ENCODE measurements at regions not wholly inside any gene's neighbourhood (a gene's known extent, or its start where the extent isn't known, plus 50 kb on each side); places are given as distances from the start of the nearest gene placed in this dataset.
A peak's percentile ranks its signal among the peaks of the same experiment; 100 is the strongest.
"Not testable (repeated sequence)": the region's sequence is repeated elsewhere in the genome, so short reads cannot be mapped to it uniquely, and the experiment has no call there.

DNA sequence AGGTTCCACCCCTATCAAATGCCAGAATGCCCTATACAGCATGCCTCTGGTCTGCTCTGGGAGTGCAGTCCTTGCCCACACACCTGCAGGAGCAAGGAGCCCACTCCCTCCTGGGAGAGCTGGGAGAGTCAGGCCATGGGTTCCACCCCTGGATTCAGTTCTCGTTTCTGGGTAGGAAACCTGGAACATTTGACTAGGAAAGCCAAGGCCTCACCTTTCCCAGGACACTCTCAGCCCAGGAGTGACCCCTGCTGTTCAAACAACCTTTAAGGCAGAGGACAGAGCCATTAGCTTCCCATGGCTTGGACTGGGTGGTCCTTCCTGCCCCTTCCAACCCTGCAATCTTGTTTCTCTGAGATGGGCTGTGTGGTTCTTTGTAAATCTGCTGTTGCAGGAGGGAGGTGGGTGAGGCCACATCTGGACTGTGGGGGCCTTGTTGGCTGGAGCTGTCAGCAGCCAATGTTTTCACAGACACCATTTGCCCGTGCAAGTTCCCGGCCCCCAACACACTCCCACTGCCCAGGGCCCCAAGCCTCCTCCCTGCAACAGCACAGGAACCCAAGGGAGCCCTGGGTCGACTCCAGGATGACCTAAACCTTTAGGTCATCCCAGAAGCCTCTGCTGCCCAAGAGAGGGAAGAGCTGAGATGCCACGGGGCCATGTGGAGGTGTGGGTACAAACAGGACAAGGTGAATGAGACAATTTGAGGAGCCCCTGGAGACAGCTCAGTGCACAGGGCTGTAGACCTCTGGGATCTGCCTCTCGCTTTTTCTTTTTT lies 104.4 kb downstream of the PJA1 start:
- peak in 2 of 3 donors; percentile 24 to 25 for DNase-seq

GRCh38 chrX:69055193-69055592 lies 110.1 kb downstream of the PJA1 start:
- DNase-seq = no peak

DNA sequence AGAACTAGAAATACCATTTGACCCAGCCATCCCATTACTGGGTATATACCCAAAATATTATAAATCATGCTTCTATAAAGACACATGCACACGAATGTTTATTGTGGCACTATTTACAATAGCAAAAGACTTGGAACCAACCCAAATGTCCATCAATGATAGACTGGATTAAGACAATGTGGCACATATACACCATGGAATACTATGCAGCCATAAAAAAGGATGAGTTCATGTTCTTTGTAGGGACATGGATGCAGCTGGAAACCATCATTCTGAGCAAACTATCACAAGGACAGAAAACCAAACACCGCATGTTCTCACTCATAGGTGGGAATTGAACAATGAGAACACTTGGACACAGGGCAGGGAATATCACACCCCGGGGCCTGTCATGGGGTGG lies 110.8 kb downstream of the PJA1 start:
- not testable (repeated sequence) for DNase-seq

DNA sequence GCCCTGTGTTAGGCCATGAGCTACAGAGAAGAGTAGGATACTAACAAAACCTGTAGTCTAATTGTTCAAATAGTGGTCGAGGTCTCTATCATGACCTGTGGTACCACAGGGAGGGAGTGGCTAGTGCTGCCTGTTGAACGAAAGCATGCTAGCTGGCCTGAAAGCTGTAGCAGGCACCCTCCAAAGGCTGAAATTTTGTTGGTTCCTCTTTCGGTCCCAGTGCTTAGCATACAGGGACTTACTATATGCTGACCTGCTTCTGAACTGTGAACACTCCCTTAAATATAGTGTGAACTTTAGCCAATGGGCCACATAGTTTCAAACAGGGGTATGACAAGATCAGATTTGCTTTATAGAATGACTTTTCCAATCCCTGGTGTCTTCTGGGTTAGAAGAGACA lies 113.4 kb downstream of the PJA1 start:
- no peak for DNase-seq

- no peak for DNase-seq
Measured at GRCh38 chrX:69050051-69050765, 115.0 kb downstream of the PJA1 start.

GRCh38 chrX:69046996-69047490 lies 118.2 kb downstream of the PJA1 start:
- DNase-seq = no peak

DNA sequence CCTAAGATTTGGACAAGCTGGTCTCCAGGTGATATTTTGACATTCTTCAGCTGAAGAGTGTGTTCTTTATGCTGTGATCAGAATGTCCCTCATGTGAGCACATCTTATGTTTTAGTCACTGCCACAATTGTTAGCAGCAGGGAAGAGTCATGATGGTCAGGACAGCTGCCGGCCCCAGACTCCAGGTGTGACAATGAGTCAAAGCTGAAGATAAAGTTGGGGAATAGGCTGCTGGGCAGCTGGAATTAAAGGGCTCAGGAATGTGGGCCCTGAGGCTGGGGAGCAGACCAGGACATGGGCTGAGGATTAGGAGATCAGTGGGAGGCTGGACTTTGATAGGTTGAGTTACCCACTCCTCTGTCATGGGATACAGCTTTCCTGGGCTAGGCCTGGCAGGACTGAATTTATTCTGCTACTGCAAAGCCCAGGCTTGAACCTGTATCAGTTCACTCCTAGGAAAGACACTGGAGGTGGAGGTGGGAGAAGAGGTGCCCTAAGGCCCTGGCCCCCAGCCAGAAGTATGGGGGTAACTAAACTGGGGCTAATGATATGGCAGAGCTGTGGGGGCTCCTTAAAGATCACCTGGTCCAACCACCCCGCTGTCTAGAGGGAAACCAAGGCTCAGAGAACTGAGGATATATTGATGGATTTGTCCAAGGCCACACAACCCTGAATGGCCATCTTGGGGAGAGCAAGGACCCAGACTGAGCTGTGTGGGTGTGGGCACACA lies 119.5 kb downstream of the PJA1 start:
- DNase-seq = no peak

DNA sequence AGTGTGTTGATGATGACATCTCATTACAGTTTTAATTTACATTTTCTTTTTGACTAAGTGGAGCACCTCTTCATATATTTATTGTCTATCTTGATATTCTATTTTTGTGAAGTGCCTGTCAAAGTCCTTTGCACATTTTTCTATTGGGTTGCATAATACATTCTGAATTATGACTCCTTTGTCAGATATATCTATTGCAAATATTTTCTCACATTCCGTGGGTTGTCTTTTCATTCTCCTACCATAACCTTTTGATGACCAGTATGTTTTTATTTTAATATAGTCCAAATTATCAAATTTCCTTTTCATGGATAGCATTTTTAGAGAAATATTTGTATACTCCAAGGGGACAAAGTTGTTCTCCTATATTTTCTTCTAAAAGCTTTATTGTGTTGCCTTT lies 126.4 kb downstream of the PJA1 start:
- DNase-seq = no peak

- no peak for DNase-seq
Measured at GRCh38 chrX:69038188-69038587, 127.1 kb downstream of the PJA1 start.

- no peak for DNase-seq
Measured at GRCh38 chrX:69037786-69038185, 127.5 kb downstream of the PJA1 start.

DNA sequence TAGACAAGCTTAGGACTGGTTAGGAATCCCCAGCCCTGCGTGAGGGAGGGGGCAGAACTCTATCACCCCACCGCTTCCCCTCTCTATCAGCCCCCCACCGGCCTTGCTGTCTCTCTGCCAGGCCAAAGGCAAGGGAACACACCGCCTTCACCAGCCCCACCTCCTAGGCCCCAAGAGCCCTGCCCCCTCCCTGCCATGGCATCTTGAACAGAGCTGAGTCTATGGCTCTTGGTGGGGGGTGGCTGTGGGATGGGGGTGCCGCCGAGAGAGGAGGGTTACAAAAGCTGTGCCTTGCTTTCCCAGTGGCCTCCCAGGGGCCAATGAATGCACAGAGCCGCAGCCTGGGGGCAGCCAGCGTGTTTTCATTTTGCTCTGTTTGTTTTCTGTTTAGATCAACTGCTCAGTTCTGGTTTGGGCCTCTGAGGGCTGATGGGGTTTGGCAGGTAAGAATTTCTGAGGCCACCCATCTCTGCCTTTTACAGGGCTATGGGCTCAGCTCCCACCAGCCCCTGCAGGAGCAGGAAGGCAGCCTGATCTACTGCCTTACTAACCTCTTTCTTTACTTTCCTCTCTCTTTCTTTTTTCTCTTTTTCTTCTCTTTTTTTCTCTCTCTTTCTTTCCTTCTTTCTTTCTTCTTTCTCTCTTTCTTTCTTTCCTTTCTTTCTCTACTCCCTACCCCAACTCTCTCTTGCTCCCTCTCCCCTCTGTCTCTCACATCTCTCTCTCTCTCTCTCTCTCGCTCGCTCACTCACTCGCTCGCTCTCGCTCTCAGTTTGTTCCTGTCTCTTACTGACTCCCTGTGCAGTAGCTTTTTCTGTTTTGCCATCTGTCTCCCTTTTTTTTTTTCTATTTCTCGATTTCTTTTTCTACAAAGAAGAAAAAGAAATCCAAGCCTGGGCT lies 128.3 kb downstream of the PJA1 start:
- DNase-seq = no peak

DNA sequence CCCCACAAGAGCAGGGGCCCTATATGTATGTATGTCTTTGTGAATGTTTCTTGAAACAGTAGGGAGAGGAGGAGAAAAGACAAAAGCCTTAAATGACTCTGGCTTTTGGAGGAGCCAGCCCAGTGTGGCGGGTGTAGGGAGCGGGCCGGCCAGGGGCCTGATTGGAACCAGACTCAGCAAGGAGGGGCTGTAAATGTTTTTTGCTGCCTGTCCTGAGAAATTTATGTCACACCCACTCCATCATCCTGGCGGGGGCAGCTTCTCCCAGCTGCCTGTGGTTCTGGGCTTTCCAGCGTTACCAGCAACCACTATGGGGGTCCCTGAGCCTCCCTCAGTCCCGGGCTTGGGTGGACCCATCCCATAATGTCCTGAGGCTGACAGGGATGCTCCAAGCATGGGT lies 130.8 kb downstream of the PJA1 start:
- DNase-seq = no peak

- no peak for DNase-seq
Measured at GRCh38 chrX:69033936-69034335, 131.3 kb downstream of the PJA1 start.

GRCh38 chrX:69032601-69033000 lies 132.7 kb downstream of the PJA1 start:
- no peak for DNase-seq

DNA sequence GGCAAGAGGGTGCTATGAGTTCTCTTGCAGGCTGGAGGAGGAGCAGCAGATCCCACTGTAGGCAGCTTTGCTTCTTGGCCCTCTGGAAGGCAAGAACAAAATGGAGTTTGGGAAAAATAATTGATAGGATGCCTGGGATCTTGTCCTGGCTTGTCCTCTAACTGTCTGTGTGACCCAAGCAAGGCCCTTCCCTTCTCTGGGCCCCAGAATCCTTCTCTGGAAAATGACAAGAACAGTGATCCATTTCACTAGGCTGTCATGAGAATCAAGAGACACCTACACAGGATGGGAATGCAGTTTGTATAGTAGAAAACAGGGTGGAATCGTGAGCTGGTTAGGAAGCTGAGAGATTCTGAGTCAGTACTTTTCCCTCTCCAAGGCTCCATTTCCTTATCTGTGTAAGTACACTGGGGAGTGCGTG lies 133.3 kb downstream of the PJA1 start:
- no peak for DNase-seq

GRCh38 chrX:69031181-69031580 lies 134.1 kb downstream of the PJA1 start:
- no peak for DNase-seq

DNA sequence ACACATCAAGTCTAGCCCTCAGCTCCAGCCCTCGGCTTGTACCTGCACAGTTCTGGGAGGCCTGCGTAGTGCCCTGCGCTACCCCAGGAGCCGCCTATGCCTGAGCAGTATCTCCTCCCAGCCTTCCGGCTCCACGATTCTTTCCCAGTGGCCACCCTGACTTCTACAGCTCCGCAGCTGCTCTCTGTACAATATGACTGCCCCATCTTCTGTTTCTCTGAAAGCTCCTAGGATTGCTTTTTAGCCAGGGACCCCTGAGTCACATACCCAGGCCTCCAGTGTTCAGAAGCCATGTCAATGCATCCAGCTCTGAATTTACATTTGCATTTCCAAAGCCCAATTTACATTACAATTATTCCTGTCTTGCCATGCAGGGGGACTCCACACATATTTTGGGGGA lies 135.5 kb downstream of the PJA1 start:
- no peak for DNase-seq

- DNase-seq = no peak
Measured at GRCh38 chrX:69028761-69029120, 136.5 kb downstream of the PJA1 start.

GRCh38 chrX:69028006-69028760 lies 137.1 kb downstream of the PJA1 start:
- DNase-seq = peak; percentile 38 to 48 (median 43)

GRCh38 chrX:69027181-69028005 lies 137.9 kb downstream of the PJA1 start:
- peak; percentile 65 to 72 (median 66) for DNase-seq

GRCh38 chrX:69025802-69026301 lies 139.4 kb downstream of the PJA1 start:
- DNase-seq = peak in 2 of 3 donors; percentile 19 to 22

Data from suppressor macrophage treated with lipopolysaccharide for 1 hour (primary cell).